Muscle layer of colon (tissue), 2 donors: ENCODE measurements at regions not wholly inside any gene's neighbourhood (a gene's known extent, or its start where the extent isn't known, plus 50 kb on each side); places are given as distances from the start of the nearest gene placed in this dataset.

Experiments
- H3K27ac ChIP-seq: one replicate; pipeline ENCODE4 v1.7.0; 2013; ENCODE audit warnings: low read depth, mild to moderate bottlenecking, low read length, moderate library complexity
- H3K27me3 ChIP-seq, 2 donors: one replicate each; pipeline ENCODE4 v1.7.0; 2013; ENCODE audit warnings: low read length in 2 of 2, mild to moderate bottlenecking in 2 of 2; ENCODE audit not compliant: insufficient read depth in 2 of 2, control insufficient read depth in 1 of 2
- H3K36me3 ChIP-seq: one replicate; pipeline ENCODE4 v1.7.0; 2013; ENCODE audit warnings: mild to moderate bottlenecking, low read length; ENCODE audit not compliant: insufficient read depth
- H3K4me1 ChIP-seq: one replicate; pipeline ENCODE4 v1.7.0; 2013; ENCODE audit warnings: mild to moderate bottlenecking, low read length; ENCODE audit not compliant: insufficient read depth
- H3K4me3 ChIP-seq, 2 donors: one replicate each; pipeline ENCODE4 v1.7.0; 2013; ENCODE audit warnings: low read length in 2 of 2, low read depth in 1 of 2, mild to moderate bottlenecking in 1 of 2, moderate library complexity in 1 of 2
- H3K9ac ChIP-seq: one replicate; pipeline ENCODE4 v1.7.0; 2013; ENCODE audit warnings: low read length
- H3K9me3 ChIP-seq: one replicate; pipeline ENCODE4 v1.7.0; 2013; ENCODE audit warnings: mild to moderate bottlenecking, low read length
- donor health status: abdominal sarcoma.
- donor health status: Adenocarcinoma of cecum.

- Histone ChIP-seq H3K27me3 (no peaks in the 10 kb centered on the region), H3K27ac (no peak overlapping the region), H3K4me1 (no peaks in the 10 kb centered on the region), H3K9ac (no peak overlapping the region), H3K9me3 (no peaks in the 10 kb centered on the region), H3K36me3 (no peaks in the 10 kb centered on the region), H3K4me3 (no peak overlapping the region)
Measured at GRCh38 chr13:104782741-104783140, 1716.5 kb upstream of the SLC10A2 start.

- no peaks in the 10 kb centered on the region for H3K27me3 ChIP-seq
- H3K36me3 ChIP-seq, result no peaks in the 10 kb centered on the region
- no peaks in the 10 kb centered on the region for H3K9me3 ChIP-seq
- no peak overlapping the region for H3K9ac ChIP-seq
- no peak overlapping the region for H3K27ac ChIP-seq
- no peaks in the 10 kb centered on the region for H3K4me1 ChIP-seq
- no peak overlapping the region for H3K4me3 ChIP-seq
Measured at GRCh38 chr13:104779311-104779993, 1713.2 kb upstream of the SLC10A2 start.

- Histone ChIP-seq H3K4me3 (no peak overlapping the region), H3K9me3 (no peaks in the 10 kb centered on the region), H3K9ac (no peak overlapping the region), H3K4me1 (no peaks in the 10 kb centered on the region), H3K36me3 (no peaks in the 10 kb centered on the region), H3K27me3 (no peaks in the 10 kb centered on the region), H3K27ac (no peak overlapping the region)
Measured at GRCh38 chr13:104773775-104774174, 1707.6 kb upstream of the SLC10A2 start.

DNA sequence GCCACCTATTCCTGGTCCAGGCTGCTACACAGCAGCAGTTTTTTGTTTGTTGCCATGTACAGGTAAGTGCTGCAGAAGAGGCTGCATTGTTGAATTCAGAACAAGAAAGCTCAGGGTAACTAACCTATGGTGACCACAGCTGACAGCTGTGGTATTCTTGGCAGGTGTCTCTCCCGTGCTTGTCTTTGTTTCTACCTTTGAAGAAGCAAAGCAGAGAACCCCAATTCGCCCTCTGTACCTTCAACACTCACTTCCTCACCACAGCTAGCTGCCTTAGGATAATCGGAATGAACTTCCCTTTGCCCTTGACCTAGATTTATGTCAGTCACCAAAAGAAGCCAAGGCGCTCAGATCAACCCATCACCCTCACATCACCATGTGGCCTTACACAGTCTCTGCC lies 1703.3 kb upstream of the SLC10A2 start:
- Histone ChIP-seq H3K27ac (no peak overlapping the region), H3K4me1 (no peaks in the 10 kb centered on the region), H3K9me3 (no peaks in the 10 kb centered on the region), H3K9ac (no peak overlapping the region), H3K27me3 (no peaks in the 10 kb centered on the region), H3K36me3 (no peaks in the 10 kb centered on the region), H3K4me3 (no peak overlapping the region)

DNA sequence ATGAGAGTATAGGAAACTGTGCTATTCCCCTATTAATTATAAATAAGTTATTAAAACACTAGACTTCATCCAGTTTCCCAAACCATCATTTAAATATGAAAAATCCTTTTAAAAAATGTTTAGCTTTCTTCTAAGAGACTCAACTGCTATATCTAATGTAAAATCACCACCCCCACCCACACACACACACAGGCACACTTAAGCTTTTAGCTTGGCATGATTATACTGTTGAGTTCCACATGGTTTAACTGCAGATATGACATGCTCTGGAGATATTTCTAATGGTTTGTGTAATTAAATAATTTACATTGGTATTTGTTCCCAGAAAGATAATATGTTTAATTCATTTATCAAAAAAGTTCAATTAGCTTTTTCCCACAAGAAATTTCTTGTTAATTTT lies 1700.1 kb upstream of the SLC10A2 start:
- Histone ChIP-seq H3K9me3 (no peaks in the 10 kb centered on the region), H3K36me3 (no peaks in the 10 kb centered on the region), H3K27ac (no peak overlapping the region), H3K27me3 (no peaks in the 10 kb centered on the region), H3K4me3 (no peak overlapping the region), H3K9ac (no peak overlapping the region), H3K4me1 (no peaks in the 10 kb centered on the region)

DNA sequence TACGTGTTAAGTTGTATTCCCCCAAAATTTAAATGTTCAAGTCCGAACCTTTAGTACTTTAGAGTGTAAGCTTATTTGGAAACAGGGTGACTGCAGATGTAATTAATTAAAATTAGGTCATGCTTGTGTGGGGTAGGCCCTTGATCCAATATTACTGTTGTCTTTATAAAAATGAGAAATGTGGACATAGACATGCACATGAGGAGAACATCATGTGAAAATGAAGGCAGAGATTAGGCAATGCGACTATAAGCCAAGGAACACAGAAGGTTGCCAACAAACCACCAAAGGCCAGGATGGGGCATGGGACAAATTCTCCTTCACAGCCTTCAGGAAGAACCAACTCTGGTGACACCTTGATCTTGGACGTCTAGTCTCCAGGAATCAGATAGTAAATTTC lies 1698.4 kb upstream of the SLC10A2 start:
- Histone ChIP-seq H3K27me3 (no peaks in the 10 kb centered on the region), H3K27ac (no peak overlapping the region), H3K4me3 (no peak overlapping the region), H3K36me3 (no peaks in the 10 kb centered on the region), H3K9me3 (no peaks in the 10 kb centered on the region), H3K4me1 (no peaks in the 10 kb centered on the region), H3K9ac (no peak overlapping the region)

DNA sequence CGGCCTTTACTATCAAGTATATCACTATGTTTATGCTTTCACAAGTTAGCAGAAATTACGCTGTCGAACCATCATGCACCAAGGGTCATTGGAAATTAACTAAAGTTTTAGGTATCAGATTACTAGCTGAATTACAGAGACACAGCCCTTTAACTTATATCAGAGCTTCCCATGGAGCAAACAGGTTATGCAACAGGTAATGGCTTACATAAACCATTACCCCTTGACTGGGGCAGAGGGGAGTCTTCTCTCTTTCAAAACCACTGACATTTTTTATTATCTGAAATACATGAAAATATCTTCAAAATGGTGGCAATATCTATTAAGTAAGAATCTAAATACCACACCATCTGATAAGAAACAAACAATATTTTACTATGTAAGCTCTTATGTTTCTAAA lies 1692.9 kb upstream of the SLC10A2 start:
- Histone ChIP-seq H3K9me3 (no peaks in the 10 kb centered on the region), H3K4me3 (no peak overlapping the region), H3K36me3 (no peaks in the 10 kb centered on the region), H3K27me3 (no peaks in the 10 kb centered on the region), H3K9ac (no peak overlapping the region), H3K27ac (no peak overlapping the region), H3K4me1 (no peaks in the 10 kb centered on the region)

DNA sequence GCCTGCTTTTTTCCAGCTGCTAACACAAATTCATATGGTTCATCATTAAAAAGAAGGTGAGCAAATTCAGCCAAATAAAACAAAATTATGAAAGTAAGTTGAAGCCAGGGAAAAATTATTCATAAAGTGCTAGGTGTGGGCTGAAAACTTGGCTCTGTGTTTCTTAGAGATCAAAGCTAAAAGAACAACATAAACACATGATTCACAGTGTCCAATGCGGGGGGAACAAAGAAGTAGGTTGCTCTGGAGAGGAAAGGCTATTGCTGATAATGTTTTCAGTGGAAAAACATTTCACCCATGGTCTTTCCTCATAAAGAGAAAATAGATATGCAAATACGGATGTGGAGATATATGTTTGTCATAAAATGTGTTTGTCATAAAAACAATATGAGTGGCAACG lies 1691.5 kb upstream of the SLC10A2 start:
- Histone ChIP-seq H3K27me3 (no peaks in the 10 kb centered on the region), H3K9me3 (no peaks in the 10 kb centered on the region), H3K4me1 (no peaks in the 10 kb centered on the region), H3K36me3 (no peaks in the 10 kb centered on the region), H3K9ac (no peak overlapping the region), H3K27ac (no peak overlapping the region), H3K4me3 (no peak overlapping the region)

DNA sequence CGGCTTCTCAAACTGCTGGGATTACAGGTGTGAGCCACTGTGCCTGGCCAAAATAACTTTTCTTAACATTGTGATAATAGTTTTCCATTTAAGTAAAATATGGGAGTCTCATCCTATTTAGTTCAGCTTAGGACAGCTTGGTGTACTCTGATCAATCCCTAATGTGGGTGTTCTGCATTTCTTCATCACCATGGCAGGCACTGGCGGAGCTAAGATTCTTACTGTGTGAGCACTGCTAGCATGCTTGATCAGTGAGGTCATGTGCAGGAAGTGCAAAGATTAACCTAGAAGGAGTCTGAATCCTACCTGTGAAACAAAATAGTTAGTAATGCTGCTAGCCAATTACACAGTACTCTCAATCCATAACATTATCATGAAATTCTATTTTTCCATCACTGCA lies 1684.2 kb upstream of the SLC10A2 start:
- Histone ChIP-seq H3K9me3 (no peaks in the 10 kb centered on the region), H3K9ac (no peak overlapping the region), H3K4me1 (no peaks in the 10 kb centered on the region), H3K36me3 (no peaks in the 10 kb centered on the region), H3K27ac (no peak overlapping the region), H3K27me3 (no peaks in the 10 kb centered on the region), H3K4me3 (no peak overlapping the region)

DNA sequence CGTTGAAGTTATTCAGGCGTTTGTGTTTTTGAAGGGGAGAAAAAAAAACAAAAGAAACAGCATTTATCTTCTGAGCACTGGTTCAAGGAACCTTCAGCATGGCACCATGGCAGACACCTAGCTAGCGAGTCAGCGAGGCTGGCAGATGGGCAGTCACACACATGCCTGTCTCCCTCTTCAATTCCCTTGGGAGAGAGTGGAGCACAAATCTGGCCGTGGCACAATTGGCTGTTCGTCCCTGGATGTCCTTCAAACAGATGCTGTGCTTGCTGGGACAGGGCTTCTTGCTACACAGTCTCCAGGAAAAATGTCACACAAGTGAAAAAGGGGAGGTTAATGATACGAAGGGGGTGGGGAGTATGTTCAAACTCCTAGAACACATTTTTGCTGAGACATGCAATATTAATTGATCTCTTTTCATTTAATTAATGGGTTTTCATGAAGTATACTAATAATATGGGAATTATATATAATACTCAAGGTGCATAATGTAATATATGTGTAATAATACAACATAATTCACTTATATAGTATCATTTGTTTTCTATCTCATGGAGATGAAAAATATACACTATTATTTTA lies 1674.5 kb upstream of the SLC10A2 start:
- no peak overlapping the region for H3K4me3 ChIP-seq
- no peaks in the 10 kb centered on the region for H3K36me3 ChIP-seq
- no peak overlapping the region for H3K27ac ChIP-seq
- H3K4me1 ChIP-seq, result peaks cover 3% of the 10 kb centered on the region
- H3K9me3 ChIP-seq, result no peaks in the 10 kb centered on the region
- H3K27me3 ChIP-seq, result no peaks in the 10 kb centered on the region
- H3K9ac ChIP-seq, result no peak overlapping the region

GRCh38 chr13:104737713-104738112 lies 1671.5 kb upstream of the SLC10A2 start:
- no peak overlapping the region for H3K4me3 ChIP-seq
- no peak overlapping the region for H3K9ac ChIP-seq
- H3K4me1 ChIP-seq, result peaks cover 3% of the 10 kb centered on the region
- H3K9me3 ChIP-seq, result no peaks in the 10 kb centered on the region
- no peak overlapping the region for H3K27ac ChIP-seq
- no peaks in the 10 kb centered on the region for H3K27me3 ChIP-seq
- no peaks in the 10 kb centered on the region for H3K36me3 ChIP-seq

- no peak overlapping the region for H3K4me3 ChIP-seq
Measured at GRCh38 chr13:104733427-104733826, 1667.2 kb upstream of the SLC10A2 start.

More at GRCh38 chr13:104733427-104733826, 1667.2 kb upstream of the SLC10A2 start:
- no peaks in the 10 kb centered on the region for H3K9me3 ChIP-seq
- no peaks in the 10 kb centered on the region for H3K36me3 ChIP-seq
- H3K27ac ChIP-seq, result no peak overlapping the region
- peaks cover 3% of the 10 kb centered on the region for H3K4me1 ChIP-seq
- no peaks in the 10 kb centered on the region for H3K27me3 ChIP-seq
- H3K9ac ChIP-seq, result no peak overlapping the region
